Adrenal gland (tissue), 9 donors: ENCODE measurements at regions not wholly inside any gene's neighbourhood (a gene's known extent, or its start where the extent isn't known, plus 50 kb on each side); places are given as distances from the start of the nearest gene placed in this dataset.

Source experiments
- DNase-seq, 7 donors: peaks; one replicate each; pipeline ENCODE4 v3.0.0-alpha.2; 2019 to 2020
- H3K27ac ChIP-seq, 5 donors: fragments of 200-600 bp; sonication (generic) in 4 of 5; 1 replicate in 3 of 5; 2 replicates in 2 of 5; pipeline versions ENCODE4 v1.5.1 to v1.8.0; 2016 to 2020; ENCODE audit warnings: mild to moderate bottlenecking in 1 of 5
- H3K27me3 ChIP-seq: fragments of 200-600 bp; 2 replicates; pipeline ENCODE4 v1.8.0; 2021
- H3K36me3 ChIP-seq, 2 donors: fragments of 200-600 bp; replicated peaks in 1 of 2; 1 replicate in 1 of 2; 2 replicates in 1 of 2; pipeline versions ENCODE4 v1.5.1 to v1.8.0; 2018 to 2022
- H3K4me1 ChIP-seq, 2 donors: fragments of 200-600 bp; replicated peaks in 1 of 2; 1 replicate in 1 of 2; 2 replicates in 1 of 2; pipeline versions ENCODE4 v1.5.1 to v1.8.0; 2018 to 2021
- H3K4me3 ChIP-seq, 4 donors: fragments of 200-600 bp; sonication (generic) in 3 of 4; one replicate each; pipeline ENCODE4 v1.5.1; 2016 to 2018
- H3K9me3 ChIP-seq, 3 donors: fragments of 200-600 bp; sonication (generic) in 1 of 3; replicated peaks in 1 of 3; 1 replicate in 2 of 3; 2 replicates in 1 of 3; pipeline versions ENCODE4 v1.5.1 to v1.8.0; 2016 to 2021
- POLR2A ChIP-seq, 2 donors: fragments of 450-650 bp; IDR thresholded peaks; one replicate each; pipeline ENCODE4 v1.6.1; 2017; ENCODE audit warnings: antibody characterized with exemption in 2 of 2, mild to moderate bottlenecking in 2 of 2, moderate library complexity in 1 of 2
- WGBS, 4 donors: extraction: QIAGEN DNeasy Blood & Tissue Kit in 2 of 4; methylation state at CpG; one replicate each; pipeline versions ENCODE4 v1.1.5 to v1.1.7; 2013 to 2017; 5-methylcytosine and 5-hydroxymethylcytosine counted together
- intact Hi-C, 2 donors: fragments of 100-400 bp; cut with DNase I; formaldehyde crosslinking; loops; one replicate each; pipeline versions ENCODE4 v1.14.1 to v1.15.0; 2022 to 2023
- TF ChIP-seq, protein P1 (sequence below), 6 experiments: fragments of 450-650 bp in 4 of 6; fragments of 200-600 bp in 2 of 6; sonication (generic) in 1 of 6; IDR thresholded peaks; 1 replicate in 5 of 6; 2 replicates in 1 of 6; pipeline versions ENCODE4 v1.5.1 to v1.8.0; 2016 to 2021; ENCODE audit warnings: antibody characterized with exemption in 6 of 6, mild to moderate bottlenecking in 2 of 6, moderate library complexity in 1 of 6
- donor health status: healthy with polysubstance abuse.
- donor health status: Bipolar disorder and iron deficiency.
- donor health status: DM: yes; HTN: yes; CAD: no.
- donor health status: DM: no; HTN: no; CAD: no.
- donor health status: DM: no; HTN: no; CAD: no.

DNA sequence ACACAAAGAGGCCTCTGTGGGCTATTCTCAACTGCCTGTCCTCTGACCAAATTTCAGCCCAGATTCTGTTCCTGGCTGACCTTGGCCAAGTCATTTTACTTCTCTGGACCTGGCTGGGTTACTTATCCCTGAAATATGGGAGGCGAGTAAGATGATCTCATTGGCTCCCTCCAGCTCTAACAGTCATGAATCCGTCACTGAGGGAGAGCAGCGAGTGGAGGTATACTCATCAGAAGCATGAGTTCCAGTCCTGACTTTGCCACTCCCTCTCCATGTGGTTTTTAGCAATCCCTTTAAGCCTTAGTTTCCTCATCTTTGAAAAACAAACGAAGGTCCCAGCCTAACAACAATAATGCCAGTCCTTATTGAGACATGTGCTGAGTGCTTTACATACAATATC lies 63.5 kb downstream of the CCDC185 start:
- Histone ChIP-seq H3K4me1 (no peaks in the 10 kb centered on the region), H3K36me3 (no peaks in the 10 kb centered on the region), H3K27me3 (no peaks in the 10 kb centered on the region), H3K4me3 (no peak overlapping the region), H3K9me3 (no peaks in the 10 kb centered on the region), H3K27ac (no peak overlapping the region)
- TF ChIP-seq, protein P1, sequence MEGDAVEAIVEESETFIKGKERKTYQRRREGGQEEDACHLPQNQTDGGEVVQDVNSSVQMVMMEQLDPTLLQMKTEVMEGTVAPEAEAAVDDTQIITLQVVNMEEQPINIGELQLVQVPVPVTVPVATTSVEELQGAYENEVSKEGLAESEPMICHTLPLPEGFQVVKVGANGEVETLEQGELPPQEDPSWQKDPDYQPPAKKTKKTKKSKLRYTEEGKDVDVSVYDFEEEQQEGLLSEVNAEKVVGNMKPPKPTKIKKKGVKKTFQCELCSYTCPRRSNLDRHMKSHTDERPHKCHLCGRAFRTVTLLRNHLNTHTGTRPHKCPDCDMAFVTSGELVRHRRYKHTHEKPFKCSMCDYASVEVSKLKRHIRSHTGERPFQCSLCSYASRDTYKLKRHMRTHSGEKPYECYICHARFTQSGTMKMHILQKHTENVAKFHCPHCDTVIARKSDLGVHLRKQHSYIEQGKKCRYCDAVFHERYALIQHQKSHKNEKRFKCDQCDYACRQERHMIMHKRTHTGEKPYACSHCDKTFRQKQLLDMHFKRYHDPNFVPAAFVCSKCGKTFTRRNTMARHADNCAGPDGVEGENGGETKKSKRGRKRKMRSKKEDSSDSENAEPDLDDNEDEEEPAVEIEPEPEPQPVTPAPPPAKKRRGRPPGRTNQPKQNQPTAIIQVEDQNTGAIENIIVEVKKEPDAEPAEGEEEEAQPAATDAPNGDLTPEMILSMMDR (IDR thresholded peaks at IDR 0.05) = no peak
- no peak for TF ChIP-seq POLR2A (IDR thresholded peaks at IDR 0.05)
- WGBS, 4 donors = 66 to 72% (median 70%) methylated on average over 4 of the region's 4 CpGs
- intact Hi-C loops = no loop called here
- DNase-seq = no peak

DNA sequence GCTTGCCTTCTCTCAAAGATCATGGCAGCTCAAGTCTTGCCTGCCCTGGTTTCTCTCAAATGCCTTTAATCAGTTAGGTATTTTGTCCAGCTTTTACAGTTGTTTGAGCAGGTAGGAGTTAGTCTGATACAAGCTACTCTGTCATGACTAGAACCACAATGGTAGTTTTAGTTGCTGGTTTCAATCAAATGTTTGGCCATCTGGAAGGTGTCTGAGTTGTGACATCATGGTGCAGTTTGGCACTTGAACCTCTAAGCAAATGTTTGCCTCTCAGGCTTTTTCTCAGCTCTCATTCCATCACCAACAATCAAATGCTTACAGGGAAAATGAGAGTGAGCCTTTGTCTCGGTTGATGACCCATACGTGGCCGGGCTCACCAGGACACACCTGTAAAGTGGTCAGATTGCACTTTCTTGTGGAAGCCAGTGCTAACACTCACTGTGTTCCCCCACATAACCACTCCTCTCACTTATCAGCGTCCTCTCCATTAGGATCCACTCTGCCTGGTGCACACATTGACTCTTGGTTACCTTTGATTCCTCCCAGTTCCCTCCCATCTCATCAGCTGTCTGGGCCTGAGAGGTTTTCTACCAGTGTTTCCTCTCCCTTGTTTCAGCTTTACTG lies 67.5 kb downstream of the CCDC185 start:
- H3K36me3 ChIP-seq = no peaks in the 10 kb centered on the region
- intact Hi-C loops = no loop called here
- TF ChIP-seq POLR2A (IDR thresholded peaks at IDR 0.05) = no peak
- TF ChIP-seq, protein P1 (IDR thresholded peaks at IDR 0.05) = no peak
- no peak overlapping the region for H3K27ac ChIP-seq
- H3K4me3 ChIP-seq = no peak overlapping the region
- 86 to 91% (median 90%) methylated on average over 4 of the region's 4 CpGs for WGBS, 4 donors
- peaks cover 0 to 5% of the 10 kb centered on the region in 2 donors for H3K4me1 ChIP-seq
- no peaks in the 10 kb centered on the region for H3K27me3 ChIP-seq
- no peaks in the 10 kb centered on the region for H3K9me3 ChIP-seq
- no peak for DNase-seq

- no peaks in the 10 kb centered on the region for H3K27me3 ChIP-seq
- peaks cover 0 to 7% of the 10 kb centered on the region in 2 donors for H3K4me1 ChIP-seq
- intact Hi-C loops = no loop called here
- no peaks in the 10 kb centered on the region for H3K36me3 ChIP-seq
- H3K9me3 ChIP-seq = no peaks in the 10 kb centered on the region
- 89 to 96% (median 91%) methylated on average over 5 of the region's 5 CpGs for WGBS, 4 donors
- no peak overlapping the region for H3K27ac ChIP-seq
- no peak overlapping the region for H3K4me3 ChIP-seq
- no peak for DNase-seq
- TF ChIP-seq POLR2A (IDR thresholded peaks at IDR 0.05) = no peak
- TF ChIP-seq, protein P1 (IDR thresholded peaks at IDR 0.05) = no peak
These were observed 68.9 kb downstream of the CCDC185 start for GRCh38 chr1:223462047-223462630.

DNA sequence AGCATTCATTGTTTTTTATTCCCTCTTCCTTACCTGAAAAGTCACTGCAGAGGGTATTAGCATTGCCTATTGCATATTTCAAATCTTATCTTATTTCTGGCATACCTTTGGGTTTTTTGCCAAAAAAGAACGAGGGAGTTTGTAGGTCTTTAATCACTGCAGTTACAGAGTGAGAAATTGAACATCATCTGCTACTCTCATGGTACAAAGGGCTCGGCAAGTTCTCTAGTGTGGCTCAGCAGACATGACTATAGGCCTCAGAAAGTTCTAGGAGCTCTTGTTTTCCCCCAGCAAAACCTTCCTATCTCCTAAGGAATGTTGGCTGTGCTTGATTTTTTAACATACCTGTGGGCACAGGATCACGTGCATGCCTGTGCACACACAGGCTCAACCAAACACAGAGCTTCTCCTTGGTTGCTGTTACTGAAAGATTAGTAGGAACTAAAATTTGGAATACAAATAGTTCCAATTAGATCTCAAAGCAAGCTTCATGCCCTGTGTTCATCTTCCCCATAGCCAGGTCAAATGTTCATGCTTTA lies 69.7 kb downstream of the CCDC185 start:
- DNase-seq = no peak
- Histone ChIP-seq H3K9me3 (no peaks in the 10 kb centered on the region), H3K27me3 (no peaks in the 10 kb centered on the region), H3K36me3 (no peaks in the 10 kb centered on the region), H3K4me1 (peaks cover 0 to 7% of the 10 kb centered on the region in 2 donors), H3K4me3 (no peak overlapping the region), H3K27ac (no peak overlapping the region)
- no peak for TF ChIP-seq POLR2A (IDR thresholded peaks at IDR 0.05)
- TF ChIP-seq, protein P1 (IDR thresholded peaks at IDR 0.05) = no peak
- intact Hi-C loops = no loop called here
- 76 to 80% (median 77%) methylated on average over 3 of the region's 3 CpGs for WGBS, 4 donors
